Neural progenitor cell (in vitro differentiated cells): ENCODE measurements at regions not wholly inside any gene's neighbourhood (a gene's known extent, or its start where the extent isn't known, plus 50 kb on each side); places are given as distances from the start of the nearest gene placed in this dataset.

Source experiments
- CTCF ChIP-seq: fragments of 200-600 bp; sonication (generic); IDR thresholded peaks from 2 replicates; pipeline ENCODE4 v1.5.1; 2017; ENCODE audit warnings: antibody characterized with exemption, mild to moderate bottlenecking
- EZH2 ChIP-seq: fragments of 200-600 bp; sonication (generic); IDR thresholded peaks from 2 replicates; pipeline ENCODE4 v1.6.1; 2017; ENCODE audit warnings: antibody characterized with exemption, mild to moderate bottlenecking, moderate library complexity
- EZH2phosphoT487 ChIP-seq: fragments of 200-600 bp; sonication (generic); IDR thresholded peaks from 2 replicates; pipeline ENCODE4 v1.6.1; 2017; ENCODE audit warnings: antibody characterized with exemption

GRCh38 chr6:90894285-90895130 lies 307.6 kb upstream of the MAP3K7 start:
- TF ChIP-seq CTCF (no peak), EZH2 (no peak), EZH2phosphoT487 (no peak)
